ENCODE measurements at regions not wholly inside any gene's neighbourhood (a gene's known extent, or its start where the extent isn't known, plus 50 kb on each side); places are given as distances from the start of the nearest gene placed in this dataset.

- no peak overlapping the region for H3K4me3 ChIP-seq
- TF ChIP-seq POLR2AphosphoS5 (IDR thresholded peaks at IDR 0.05) (no peak), POLR2A (IDR thresholded peaks at IDR 0.05) (no peak), EP300 (IDR thresholded peaks at IDR 0.05) (no peak), CTCF (IDR thresholded peaks at IDR 0.05) (no peak)
Measured at GRCh38 chr12:113604666-113605065, 133.0 kb upstream of the LHX5 start.

GRCh38 chr12:113601656-113602263 lies 130.1 kb upstream of the LHX5 start:
- TF ChIP-seq POLR2A (IDR thresholded peaks at IDR 0.05) = no peak
- no peak for TF ChIP-seq CTCF (IDR thresholded peaks at IDR 0.05)
- TF ChIP-seq EP300 (IDR thresholded peaks at IDR 0.05) = no peak
- no peak for TF ChIP-seq POLR2AphosphoS5 (IDR thresholded peaks at IDR 0.05)
- DNase-seq (ENCODE audit: low spot score in 2 of 2) = no peak
- WGBS = 39% methylated on average over 3 of the region's 3 CpGs
- no peaks in the 10 kb centered on the region for H3K36me3 ChIP-seq
- no peaks in the 10 kb centered on the region for H3K9me3 ChIP-seq
- H3K27ac ChIP-seq = no peak overlapping the region
- H3K4me3 ChIP-seq = no peak overlapping the region
- no peaks in the 10 kb centered on the region for H3K4me1 ChIP-seq
- peaks cover 30% of the 10 kb centered on the region for H3K27me3 ChIP-seq

More at GRCh38 chr12:113604666-113605065, 133.0 kb upstream of the LHX5 start:
- Histone ChIP-seq H3K27ac (no peak overlapping the region), H3K36me3 (no peaks in the 10 kb centered on the region), H3K27me3 (peaks cover 40% of the 10 kb centered on the region), H3K9me3 (no peaks in the 10 kb centered on the region), H3K4me1 (no peaks in the 10 kb centered on the region)
- DNase-seq (ENCODE audit: low spot score in 2 of 2) = no peak

- DNase-seq (ENCODE audit: low spot score in 2 of 2) = no peak
- Histone ChIP-seq H3K27me3 (peaks cover 22% of the 10 kb centered on the region), H3K36me3 (no peaks in the 10 kb centered on the region), H3K4me3 (no peak overlapping the region), H3K9me3 (no peaks in the 10 kb centered on the region), H3K4me1 (no peaks in the 10 kb centered on the region), H3K27ac (no peak overlapping the region)
- 65% methylated on average over 11 of the region's 11 CpGs for WGBS
- TF ChIP-seq CTCF (IDR thresholded peaks at IDR 0.05) (no peak), EP300 (IDR thresholded peaks at IDR 0.05) (no peak), POLR2A (IDR thresholded peaks at IDR 0.05) (no peak), POLR2AphosphoS5 (IDR thresholded peaks at IDR 0.05) (no peak)
Measured at GRCh38 chr12:113598815-113599406, 127.2 kb upstream of the LHX5 start.

GRCh38 chr12:113594967-113595366 lies 123.3 kb upstream of the LHX5 start:
- H3K4me3 ChIP-seq = no peak overlapping the region
- H3K9me3 ChIP-seq = no peaks in the 10 kb centered on the region
- peaks cover 4% of the 10 kb centered on the region for H3K4me1 ChIP-seq
- no peak overlapping the region for H3K27ac ChIP-seq
- TF ChIP-seq EP300 (IDR thresholded peaks at IDR 0.05) = no peak
- no peak for TF ChIP-seq POLR2AphosphoS5 (IDR thresholded peaks at IDR 0.05)
- no peak for TF ChIP-seq POLR2A (IDR thresholded peaks at IDR 0.05)
- no peak for TF ChIP-seq CTCF (IDR thresholded peaks at IDR 0.05)
- no peak for DNase-seq (ENCODE audit: low spot score in 2 of 2)
- no peaks in the 10 kb centered on the region for H3K36me3 ChIP-seq
- 78% methylated on average over 2 of the region's 2 CpGs for WGBS
- H3K27me3 ChIP-seq = peaks cover 46% of the 10 kb centered on the region

GRCh38 chr12:113591480-113591974 lies 119.9 kb upstream of the LHX5 start:
- no peak for TF ChIP-seq EP300 (IDR thresholded peaks at IDR 0.05)
- H3K36me3 ChIP-seq = no peaks in the 10 kb centered on the region
- H3K9me3 ChIP-seq = no peaks in the 10 kb centered on the region
- peaks cover 4% of the 10 kb centered on the region for H3K4me1 ChIP-seq
- WGBS = 4% methylated on average over 33 of the region's 46 CpGs
- no peak overlapping the region for H3K4me3 ChIP-seq
- H3K27me3 ChIP-seq = peaks cover 67% of the 10 kb centered on the region
- no peak overlapping the region for H3K27ac ChIP-seq
- no peak for DNase-seq (ENCODE audit: low spot score in 2 of 2)
